Progenitor cell of endocrine pancreas (in vitro differentiated cells): ENCODE measurements at regions not wholly inside any gene's neighbourhood (a gene's known extent, or its start where the extent isn't known, plus 50 kb on each side); places are given as distances from the start of the nearest gene placed in this dataset.
"Not testable (repeated sequence)": the region's sequence is repeated elsewhere in the genome, so short reads cannot be mapped to it uniquely, and the experiment has no call there.

Source experiments
- DNase-seq: peaks from one replicate; pipeline ENCODE4 v3.0.0; 2021; ENCODE audit warnings: low spot score; ENCODE audit not compliant: unreplicated experiment
- H3K27ac Mint-ChIP-seq: 2 replicates; pipeline ENCODE4 v1.8.0; 2021; ENCODE audit warnings: mild to moderate bottlenecking, moderate library complexity, mixed read lengths
- H3K27me3 Mint-ChIP-seq: 2 replicates; pipeline ENCODE4 v1.8.0; 2021; ENCODE audit warnings: mixed read lengths
- H3K36me3 Mint-ChIP-seq: 2 replicates; pipeline ENCODE4 v1.8.0; 2022; ENCODE audit warnings: mixed read lengths; ENCODE audit not compliant: insufficient read depth
- H3K4me1 Mint-ChIP-seq: 2 replicates; pipeline ENCODE4 v1.8.0; 2021; ENCODE audit warnings: low read depth, mixed read lengths
- H3K4me3 Mint-ChIP-seq: 2 replicates; pipeline ENCODE4 v1.8.0; 2021; ENCODE audit warnings: low read depth, mild to moderate bottlenecking, moderate library complexity, mixed read lengths
- H3K9me3 Mint-ChIP-seq: 2 replicates; pipeline ENCODE4 v1.8.0; 2021; ENCODE audit warnings: low read depth, mixed read lengths
- TF ChIP-seq, protein P1 (sequence below): fragments of 200-600 bp; sonication (generic); IDR thresholded peaks from one replicate; pipeline ENCODE4 v1.5.0; 2021; ENCODE audit warnings: antibody characterized with exemption, mild to moderate bottlenecking; ENCODE audit not compliant: unreplicated experiment

DNA sequence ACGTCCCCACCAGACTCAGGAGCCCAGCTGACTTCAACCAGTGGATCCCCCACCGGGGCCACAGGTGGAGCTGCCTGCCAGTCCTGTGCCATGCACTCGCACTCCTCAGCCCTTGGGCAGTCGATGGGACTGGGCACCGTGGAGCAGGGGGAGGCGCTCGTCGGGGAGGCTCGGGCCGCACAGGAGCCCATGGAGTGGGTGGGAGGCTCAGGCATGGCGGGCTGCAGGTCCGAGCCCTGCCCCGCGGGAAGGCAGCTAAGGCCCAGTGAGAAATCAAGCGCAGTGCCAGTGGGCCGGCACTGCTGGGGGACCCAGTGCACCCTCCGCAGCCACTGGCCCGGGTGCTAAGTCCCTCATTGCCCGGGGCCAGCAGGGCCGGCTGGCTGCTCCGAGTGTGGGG lies 52.3 kb upstream of the LRRC30 start:
- not testable (repeated sequence) for H3K4me3 Mint-ChIP-seq

DNA sequence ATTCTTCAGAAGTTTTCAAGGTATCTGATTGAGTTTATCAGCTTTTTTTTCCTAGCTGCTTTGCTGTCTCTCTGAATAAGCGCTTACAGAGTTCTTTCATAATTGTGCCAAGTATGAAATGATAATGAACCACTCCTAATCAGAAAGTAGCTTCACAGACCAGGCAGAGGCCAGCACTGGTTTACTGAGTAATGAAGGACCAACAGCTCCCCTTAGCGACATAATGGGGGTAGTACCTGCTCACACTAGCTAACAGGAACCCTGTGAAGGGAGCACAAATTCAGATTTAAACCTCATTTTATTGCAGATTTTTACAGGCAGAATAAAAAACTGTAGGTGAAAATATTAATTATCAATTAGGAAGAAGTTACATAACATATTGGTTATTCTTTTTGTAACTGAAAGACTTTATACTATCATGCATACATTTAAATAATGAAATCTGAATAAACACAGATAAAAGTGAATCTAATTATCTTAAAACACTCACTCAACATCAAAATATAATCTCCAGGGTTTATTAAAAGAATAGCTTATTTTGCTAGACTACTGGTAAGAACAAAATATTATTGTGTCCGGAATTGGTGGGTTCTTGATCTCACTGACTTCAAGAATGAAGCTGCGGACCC lies 53.7 kb upstream of the LRRC30 start:
- H3K36me3 Mint-ChIP-seq: peaks cover under 1% of the 10 kb centered on the region
- no peak overlapping the region for H3K4me3 Mint-ChIP-seq
- H3K27me3 Mint-ChIP-seq: peaks cover 9% of the 10 kb centered on the region
- H3K4me1 Mint-ChIP-seq: peaks cover 5% of the 10 kb centered on the region
- peaks cover 5% of the 10 kb centered on the region for H3K9me3 Mint-ChIP-seq
- TF ChIP-seq, protein P1, sequence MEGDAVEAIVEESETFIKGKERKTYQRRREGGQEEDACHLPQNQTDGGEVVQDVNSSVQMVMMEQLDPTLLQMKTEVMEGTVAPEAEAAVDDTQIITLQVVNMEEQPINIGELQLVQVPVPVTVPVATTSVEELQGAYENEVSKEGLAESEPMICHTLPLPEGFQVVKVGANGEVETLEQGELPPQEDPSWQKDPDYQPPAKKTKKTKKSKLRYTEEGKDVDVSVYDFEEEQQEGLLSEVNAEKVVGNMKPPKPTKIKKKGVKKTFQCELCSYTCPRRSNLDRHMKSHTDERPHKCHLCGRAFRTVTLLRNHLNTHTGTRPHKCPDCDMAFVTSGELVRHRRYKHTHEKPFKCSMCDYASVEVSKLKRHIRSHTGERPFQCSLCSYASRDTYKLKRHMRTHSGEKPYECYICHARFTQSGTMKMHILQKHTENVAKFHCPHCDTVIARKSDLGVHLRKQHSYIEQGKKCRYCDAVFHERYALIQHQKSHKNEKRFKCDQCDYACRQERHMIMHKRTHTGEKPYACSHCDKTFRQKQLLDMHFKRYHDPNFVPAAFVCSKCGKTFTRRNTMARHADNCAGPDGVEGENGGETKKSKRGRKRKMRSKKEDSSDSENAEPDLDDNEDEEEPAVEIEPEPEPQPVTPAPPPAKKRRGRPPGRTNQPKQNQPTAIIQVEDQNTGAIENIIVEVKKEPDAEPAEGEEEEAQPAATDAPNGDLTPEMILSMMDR: peak; percentile 96
- H3K27ac Mint-ChIP-seq: no peak overlapping the region
- DNase-seq: peak; percentile 32

More for the DNA sequence above, 52.3 kb upstream of the LRRC30 start:
- H3K27ac Mint-ChIP-seq, H3K27me3 Mint-ChIP-seq, H3K4me1 Mint-ChIP-seq, DNase-seq, H3K36me3 Mint-ChIP-seq: not testable (repeated sequence)
- H3K9me3 Mint-ChIP-seq: peaks cover 14% of the 10 kb centered on the region

DNA sequence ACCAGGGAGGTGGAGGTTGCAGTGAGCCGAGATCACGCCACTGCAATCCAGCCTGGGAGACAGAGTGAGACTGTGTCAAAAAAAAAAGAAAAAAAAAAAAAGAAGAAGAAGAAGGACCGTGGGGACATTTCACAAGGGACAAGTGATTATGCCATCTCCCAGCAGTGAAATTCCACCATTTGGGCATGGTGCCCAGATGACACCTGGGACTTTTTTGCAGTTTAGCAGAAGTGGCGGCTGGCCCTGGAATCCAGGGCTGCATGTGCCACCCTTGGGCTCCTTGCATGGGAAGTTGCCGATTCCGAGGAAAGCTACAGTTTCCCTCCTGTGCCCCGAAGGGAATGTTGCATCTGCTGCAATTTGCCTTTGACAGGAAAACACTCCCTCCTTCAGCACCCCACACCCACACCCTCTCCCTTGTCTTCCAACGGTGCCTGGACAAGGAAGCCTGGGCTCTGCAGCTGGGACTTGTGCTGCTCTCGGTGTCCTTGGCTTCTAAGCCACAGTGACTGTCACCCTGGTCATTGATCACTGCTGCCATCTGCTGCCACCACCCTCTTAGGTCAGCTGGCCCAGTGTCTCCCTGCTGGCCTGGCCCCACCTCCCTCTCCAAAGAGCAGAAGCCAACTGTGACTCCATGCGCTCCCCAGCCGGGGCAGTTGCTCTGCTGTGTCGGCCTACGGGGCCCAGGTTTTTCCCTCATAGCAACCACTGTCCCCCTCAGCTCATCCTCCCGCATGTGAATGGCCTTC lies 56.4 kb upstream of the LRRC30 start:
- no peak for DNase-seq
- no peak overlapping the region for H3K27ac Mint-ChIP-seq
- TF ChIP-seq, protein P1: no peak
- no peaks in the 10 kb centered on the region for H3K36me3 Mint-ChIP-seq
- peaks cover 8% of the 10 kb centered on the region for H3K27me3 Mint-ChIP-seq
- H3K9me3 Mint-ChIP-seq: no peaks in the 10 kb centered on the region
- H3K4me1 Mint-ChIP-seq: peaks cover 5% of the 10 kb centered on the region
- no peak overlapping the region for H3K4me3 Mint-ChIP-seq

DNA sequence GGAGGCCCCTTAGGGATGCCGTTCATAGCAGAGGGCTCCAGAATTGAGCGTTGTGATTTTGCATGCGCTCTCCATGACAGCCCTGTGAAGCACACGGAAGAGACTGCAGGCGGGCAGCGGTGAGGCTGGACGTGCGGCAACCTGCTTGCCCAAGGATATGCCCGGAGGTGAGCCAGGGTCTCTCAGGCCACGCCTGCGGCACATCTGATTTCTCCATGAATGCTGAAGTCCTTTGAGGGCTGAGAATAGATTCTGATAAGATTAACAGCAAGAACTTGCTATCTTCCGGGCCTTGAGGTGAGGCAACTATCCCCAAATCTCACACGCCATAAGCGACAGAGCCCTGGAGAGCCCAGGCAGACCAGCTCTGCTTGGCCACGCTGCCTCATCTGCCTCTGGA lies 55.6 kb upstream of the LAMA1 start:
- no peak for DNase-seq
- TF ChIP-seq, protein P1: no peak
- no peak overlapping the region for H3K4me3 Mint-ChIP-seq
- H3K9me3 Mint-ChIP-seq: no peaks in the 10 kb centered on the region
- H3K27ac Mint-ChIP-seq: no peak overlapping the region
- H3K36me3 Mint-ChIP-seq: no peaks in the 10 kb centered on the region
- peaks cover 11% of the 10 kb centered on the region for H3K4me1 Mint-ChIP-seq
- peaks cover 11% of the 10 kb centered on the region for H3K27me3 Mint-ChIP-seq

DNA sequence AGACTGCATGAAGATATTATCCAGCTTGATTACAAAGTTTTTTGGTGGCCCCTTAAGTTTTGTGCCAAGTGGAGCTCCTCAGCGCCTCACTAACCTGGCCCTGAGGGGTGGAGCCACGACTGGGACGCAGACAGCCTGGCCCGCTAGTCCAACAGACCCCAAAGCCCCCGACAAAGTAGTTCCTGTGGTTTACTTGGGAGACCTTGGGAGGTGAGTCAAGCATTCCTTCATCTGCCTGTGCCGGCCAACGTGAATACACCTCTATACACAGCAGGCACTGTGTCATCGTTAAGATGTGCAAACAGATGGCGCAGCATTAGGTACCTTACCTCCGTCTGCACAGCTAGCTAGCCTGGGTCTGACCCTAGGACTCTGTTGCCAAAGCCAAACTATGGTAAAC lies 55.0 kb upstream of the LAMA1 start:
- Mint-ChIP-seq H3K4me1 (peaks cover 14% of the 10 kb centered on the region), H3K4me3 (no peak overlapping the region), H3K9me3 (no peaks in the 10 kb centered on the region), H3K27me3 (peaks cover 11% of the 10 kb centered on the region), H3K36me3 (no peaks in the 10 kb centered on the region), H3K27ac (no peak overlapping the region)
- TF ChIP-seq, protein P1: no peak
- DNase-seq: no peak

DNA sequence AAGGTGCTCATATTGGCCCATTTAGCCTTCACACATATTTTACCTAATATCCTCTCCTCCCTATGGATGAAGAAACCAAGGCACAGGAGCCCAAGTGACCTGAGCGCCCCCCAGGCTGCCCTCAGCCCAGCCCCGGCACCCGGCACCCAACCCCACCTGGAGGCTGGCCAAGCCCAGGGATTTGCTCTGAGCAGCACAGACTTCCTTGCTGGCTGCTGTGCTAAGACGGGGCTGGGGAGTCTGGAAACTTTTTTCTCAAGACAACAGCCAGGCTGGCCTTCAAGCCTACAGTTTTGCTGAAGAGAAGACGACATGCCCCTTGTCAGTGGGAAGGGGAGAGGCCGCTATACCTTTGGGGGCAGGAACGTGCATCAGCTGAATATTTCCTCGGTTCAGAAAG lies 52.7 kb upstream of the LAMA1 start:
- DNase-seq: no peak
- Mint-ChIP-seq H3K4me3 (no peak overlapping the region), H3K36me3 (no peaks in the 10 kb centered on the region), H3K4me1 (peaks cover 15% of the 10 kb centered on the region), H3K9me3 (no peaks in the 10 kb centered on the region), H3K27ac (no peak overlapping the region), H3K27me3 (peaks cover 16% of the 10 kb centered on the region)
- TF ChIP-seq, protein P1: no peak
